K562 (cell line): ENCODE measurements at regions not wholly inside any gene's neighbourhood (a gene's known extent, or its start where the extent isn't known, plus 50 kb on each side); places are given as distances from the start of the nearest gene placed in this dataset.

Source experiments
- ATAC-seq: fragments of 200-7000 bp; cut with Tn5 transposase; 3 replicates; pipeline ENCODE4 v1.9.1; 2020; ENCODE audit warnings: moderate library complexity
- BruUV-seq: library from RNA; stranded (reverse); fragments of 400-500 nt; replicated peaks from 2 replicates; lab custom pipeline; 2021; lab: Mats Ljungman, UMichigan
- CTCF ChIA-PET: fragments of 300-600 bp; formaldehyde crosslinking; extraction: SDS; loops from one replicate; lab custom pipeline; 2021; ENCODE audit warnings: low intra/inter-chr PET ratio; lab: Yijun Ruan, JAX
- POLR2A ChIA-PET: fragments of 300-600, 350-650 bp; sonication (Branson Sonifier 250); formaldehyde crosslinking; extraction: SDS; loops from one replicate; lab custom pipeline; 2021; ENCODE audit warnings: antibody characterized with exemption, inconsistent platforms; lab: Yijun Ruan, JAX
- DNase-seq, 4 experiments: peaks; one replicate each; pipeline versions ENCODE4 v3.0.0 to v3.0.0-alpha.2; 2011 to 2018; ENCODE audit warnings: low spot score in 3 of 4, mixed read lengths in 3 of 4; ENCODE audit errors: extremely low read depth in 1 of 4
- FAIRE-seq: peaks from 2 replicates; lab custom pipeline; 2011; peaks lifted over from hg19 to GRCh38; lab: Jason Lieb, UNC
- H2AFZ ChIP-seq: 2 replicates; pipeline ENCODE4 v1.6.0; 2011; ENCODE audit warnings: low read depth, low read length, control low read depth, inconsistent platforms
- H3K27ac ChIP-seq: fragments of 200-600 bp; 3 replicates; pipeline ENCODE4 v1.8.0; 2011; ENCODE audit warnings: low read depth, mild to moderate bottlenecking, control low read depth, inconsistent platforms, low read length, moderate library complexity, mixed read lengths; ENCODE audit errors: extremely low read depth
- H3K27me3 ChIP-seq, 2 experiments: fragments of 300-600 bp in 1 of 2; 2 replicates in 1 of 2; 3 replicates in 1 of 2; pipeline versions ENCODE4 v1.6.0 to v1.8.0; 2011; ENCODE audit warnings: inconsistent platforms in 2 of 2, low read length in 2 of 2, mild to moderate bottlenecking in 1 of 2, mixed read lengths in 1 of 2, moderate library complexity in 1 of 2; ENCODE audit not compliant: control insufficient read depth in 2 of 2, insufficient read depth in 2 of 2
- H3K36me3 ChIP-seq: fragments of 300-600 bp; 3 replicates; pipeline ENCODE4 v1.8.0; 2011; ENCODE audit warnings: mild to moderate bottlenecking, low read length, inconsistent platforms; ENCODE audit not compliant: control insufficient read depth, insufficient read depth
- H3K4me1 ChIP-seq, 2 experiments: fragments of 200-600 bp in 1 of 2; replicated peaks in 1 of 2; 2 replicates in 1 of 2; 3 replicates in 1 of 2; pipeline versions ENCODE4 v1.5.1 to v1.8.0; 2011; ENCODE audit warnings: inconsistent platforms in 2 of 2, low read length in 2 of 2, mild to moderate bottlenecking in 1 of 2, mixed read lengths in 1 of 2, moderate library complexity in 1 of 2; ENCODE audit not compliant: control insufficient read depth in 2 of 2, insufficient read depth in 2 of 2
- H3K4me2 ChIP-seq: 2 replicates; pipeline ENCODE4 v1.6.1; 2011; ENCODE audit warnings: low read length, control low read depth, inconsistent platforms, mixed read lengths; ENCODE audit not compliant: insufficient read depth
- H3K4me3 ChIP-seq: fragments of 200-600 bp; sonication (generic), shearing (Covaris generic); 2 replicates; pipeline ENCODE4 v1.5.1; 2016; ENCODE audit warnings: control low read depth, inconsistent platforms
- H3K79me2 ChIP-seq: fragments of 200-600 bp; 3 replicates; pipeline ENCODE4 v1.8.0; 2011; ENCODE audit warnings: low read length, inconsistent platforms; ENCODE audit not compliant: control insufficient read depth, insufficient read depth
- H3K9ac ChIP-seq, 2 experiments: 2 replicates each; pipeline versions ENCODE4 v1.6.0 to v1.6.1; 2011; ENCODE audit warnings: low read depth in 2 of 2, low read length in 2 of 2, control low read depth in 1 of 2, inconsistent platforms in 1 of 2, mild to moderate bottlenecking in 1 of 2, mixed read lengths in 1 of 2; ENCODE audit not compliant: insufficient read depth in 1 of 2
- H3K9me1 ChIP-seq: one replicate; pipeline ENCODE4 v1.6.0; 2011; ENCODE audit warnings: inconsistent platforms, mild to moderate bottlenecking, low read length, moderate library complexity; ENCODE audit not compliant: control insufficient read depth, insufficient read depth
- H3K9me3 ChIP-seq: replicated peaks from 2 replicates; pipeline ENCODE4 v1.5.1; 2011; ENCODE audit warnings: low read depth, low read length, inconsistent platforms; ENCODE audit not compliant: control insufficient read depth, insufficient read depth
- H4K20me1 ChIP-seq: replicated peaks from 2 replicates; pipeline ENCODE4 v1.6.1; 2011; ENCODE audit warnings: low read length, inconsistent platforms, mixed read lengths; ENCODE audit not compliant: control insufficient read depth, insufficient read depth
- BRF1 ChIP-seq: IDR thresholded peaks from 3 replicates; pipeline ENCODE4 v1.6.1; 2011; ENCODE audit warnings: borderline replicate concordance, mild to moderate bottlenecking; ENCODE audit not compliant: insufficient read length; ENCODE audit errors: extremely low read depth
- HMG20A ChIP-seq: fragments of 450-650 bp; formaldehyde crosslinking; conservative IDR thresholded peaks from 2 replicates; pipeline ENCODE4 v1.4.0; 2020; ENCODE audit warnings: mild to moderate bottlenecking, mixed read lengths
- SAFB2 ChIP-seq: fragments of 200-400 bp; formaldehyde crosslinking; IDR thresholded peaks from 2 replicates; pipeline ENCODE4 v1.6.1; 2018; ENCODE audit warnings: borderline replicate concordance, low read length, low read depth, moderate library complexity; ENCODE audit not compliant: severe bottlenecking
- SFPQ ChIP-seq: fragments of 200-400 bp; formaldehyde crosslinking; IDR thresholded peaks from 2 replicates; pipeline ENCODE4 v1.6.1; 2017; ENCODE audit warnings: mild to moderate bottlenecking, low read depth, low read length, moderate library complexity
- THAP12 ChIP-seq: fragments of 250-450 bp; sonication (Bioruptor Pico); IDR thresholded peaks from 2 replicates; pipeline ENCODE4 v1.9.0; 2021; ENCODE audit warnings: mild to moderate bottlenecking, inconsistent platforms
- ZNF274 ChIP-seq: IDR thresholded peaks from 2 replicates; pipeline ENCODE4 v1.6.1; 2011; ENCODE audit warnings: low read depth, mild to moderate bottlenecking, low read length, moderate library complexity, borderline replicate concordance
- WGBS: fragments of 100-300 bp; shearing (Covaris generic); methylation state at CpG from one replicate; pipeline ENCODE4 v1.1.6; 2016; ENCODE audit warnings: low coverage, mixed read lengths; ENCODE audit not compliant: insufficient coverage; ENCODE audit errors: missing lambda C conversion rate; 5-methylcytosine and 5-hydroxymethylcytosine counted together
- in situ Hi-C: fragments of 300-500 bp; cut with MboI; formaldehyde crosslinking; loops from 4 replicates; pipeline ENCODE4 v1.15.0; 2018; ENCODE audit warnings: inconsistent platforms, mixed read lengths
- intact Hi-C: fragments of 100-400 bp; cut with micrococcal nuclease; formaldehyde crosslinking; loops from 2 replicates; pipeline ENCODE4 v1.14.2; 2022
- TF ChIP-seq, protein P1 (sequence below): sonication (generic); formaldehyde crosslinking; IDR thresholded peaks from 2 replicates; pipeline ENCODE4 v1.8.0; 2022; ENCODE audit warnings: mild to moderate bottlenecking, missing genetic modification reagents

GRCh38 chr13:57075588-57075987, 65.1 kb upstream of the PRR20A start:
- Histone ChIP-seq H3K27me3 (no peaks in the 10 kb centered on the region), H3K4me2 (no peak overlapping the region), H3K36me3 (no peaks in the 10 kb centered on the region), H3K79me2 (no peaks in the 10 kb centered on the region), H3K9me1 (no peaks in the 10 kb centered on the region), H3K9me3 (no peaks in the 10 kb centered on the region), H3K4me1 (no peaks in the 10 kb centered on the region), H3K4me3 (no peak overlapping the region), H3K27ac (no peak overlapping the region), H2AFZ (no peak overlapping the region), H4K20me1 (no peaks in the 10 kb centered on the region), H3K9ac (no peak overlapping the region)
- WGBS = 24% methylated on average over 2 of the region's 2 CpGs
- TF ChIP-seq THAP12 (CRISPR knock-in tag) (no peak), BRF1 (no peak), SAFB2 (no peak), SFPQ (no peak), HMG20A (no peak), ZNF274 (no peak)
- TF ChIP-seq, protein P1, sequence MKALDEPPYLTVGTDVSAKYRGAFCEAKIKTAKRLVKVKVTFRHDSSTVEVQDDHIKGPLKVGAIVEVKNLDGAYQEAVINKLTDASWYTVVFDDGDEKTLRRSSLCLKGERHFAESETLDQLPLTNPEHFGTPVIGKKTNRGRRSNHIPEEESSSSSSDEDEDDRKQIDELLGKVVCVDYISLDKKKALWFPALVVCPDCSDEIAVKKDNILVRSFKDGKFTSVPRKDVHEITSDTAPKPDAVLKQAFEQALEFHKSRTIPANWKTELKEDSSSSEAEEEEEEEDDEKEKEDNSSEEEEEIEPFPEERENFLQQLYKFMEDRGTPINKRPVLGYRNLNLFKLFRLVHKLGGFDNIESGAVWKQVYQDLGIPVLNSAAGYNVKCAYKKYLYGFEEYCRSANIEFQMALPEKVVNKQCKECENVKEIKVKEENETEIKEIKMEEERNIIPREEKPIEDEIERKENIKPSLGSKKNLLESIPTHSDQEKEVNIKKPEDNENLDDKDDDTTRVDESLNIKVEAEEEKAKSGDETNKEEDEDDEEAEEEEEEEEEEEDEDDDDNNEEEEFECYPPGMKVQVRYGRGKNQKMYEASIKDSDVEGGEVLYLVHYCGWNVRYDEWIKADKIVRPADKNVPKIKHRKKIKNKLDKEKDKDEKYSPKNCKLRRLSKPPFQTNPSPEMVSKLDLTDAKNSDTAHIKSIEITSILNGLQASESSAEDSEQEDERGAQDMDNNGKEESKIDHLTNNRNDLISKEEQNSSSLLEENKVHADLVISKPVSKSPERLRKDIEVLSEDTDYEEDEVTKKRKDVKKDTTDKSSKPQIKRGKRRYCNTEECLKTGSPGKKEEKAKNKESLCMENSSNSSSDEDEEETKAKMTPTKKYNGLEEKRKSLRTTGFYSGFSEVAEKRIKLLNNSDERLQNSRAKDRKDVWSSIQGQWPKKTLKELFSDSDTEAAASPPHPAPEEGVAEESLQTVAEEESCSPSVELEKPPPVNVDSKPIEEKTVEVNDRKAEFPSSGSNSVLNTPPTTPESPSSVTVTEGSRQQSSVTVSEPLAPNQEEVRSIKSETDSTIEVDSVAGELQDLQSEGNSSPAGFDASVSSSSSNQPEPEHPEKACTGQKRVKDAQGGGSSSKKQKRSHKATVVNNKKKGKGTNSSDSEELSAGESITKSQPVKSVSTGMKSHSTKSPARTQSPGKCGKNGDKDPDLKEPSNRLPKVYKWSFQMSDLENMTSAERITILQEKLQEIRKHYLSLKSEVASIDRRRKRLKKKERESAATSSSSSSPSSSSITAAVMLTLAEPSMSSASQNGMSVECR (CRISPR knock-in tag) = no peak
- FAIRE-seq (no peak), DNase-seq (no peak), ATAC-seq (no peak)
- in situ Hi-C loops = no loop called here
- CTCF ChIA-PET = no interaction called here
- POLR2A ChIA-PET = no interaction called here
- BruUV-seq = no TSS peak
- intact Hi-C loops = no loop called here
